ENCODE measurements at regions not wholly inside any gene's neighbourhood (a gene's known extent, or its start where the extent isn't known, plus 50 kb on each side); places are given as distances from the start of the nearest gene placed in this dataset.

DNA sequence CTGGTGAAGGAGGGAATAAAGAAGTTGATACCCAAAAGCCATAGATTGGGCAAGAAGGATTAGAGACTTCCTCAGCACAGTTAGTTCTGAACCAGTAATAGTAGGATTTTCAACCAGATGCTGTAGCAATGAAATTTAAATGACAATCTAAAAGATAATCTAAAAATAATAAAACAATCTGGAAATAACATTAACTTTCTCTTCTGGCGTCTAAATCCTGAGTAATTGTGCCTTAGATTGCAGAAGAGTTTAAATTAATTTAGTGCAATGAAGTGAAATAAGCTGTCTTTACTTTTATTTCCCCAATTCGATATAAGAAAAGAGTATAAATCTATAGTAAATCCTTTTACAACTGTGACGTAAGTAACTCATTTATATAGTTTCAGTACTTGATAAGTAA is 186.8 kb upstream of the DOK6 start:
- H3K27ac ChIP-seq (ENCODE audit: low read length), result no peak overlapping the region
- DNase-seq, result no peak
- no peak overlapping the region for H3K4me3 ChIP-seq (ENCODE audit: low read length)
- no peaks in the 10 kb centered on the region for H3K9me3 ChIP-seq (replicated peaks; ENCODE audit: control insufficient read depth, low read depth, low read length)
- H3K4me1 ChIP-seq (ENCODE audit: control insufficient read depth, insufficient read depth, low read length), result no peaks in the 10 kb centered on the region
- no peaks in the 10 kb centered on the region for H3K36me3 ChIP-seq (ENCODE audit: control insufficient read depth, insufficient read depth, low read length)
- no CpG with 5 or more reads among the region's 3 CpGs for WGBS (ENCODE audit: insufficient coverage)
- no peaks in the 10 kb centered on the region for H3K27me3 ChIP-seq (ENCODE audit: control insufficient read depth, insufficient read depth, low read length)

DNA sequence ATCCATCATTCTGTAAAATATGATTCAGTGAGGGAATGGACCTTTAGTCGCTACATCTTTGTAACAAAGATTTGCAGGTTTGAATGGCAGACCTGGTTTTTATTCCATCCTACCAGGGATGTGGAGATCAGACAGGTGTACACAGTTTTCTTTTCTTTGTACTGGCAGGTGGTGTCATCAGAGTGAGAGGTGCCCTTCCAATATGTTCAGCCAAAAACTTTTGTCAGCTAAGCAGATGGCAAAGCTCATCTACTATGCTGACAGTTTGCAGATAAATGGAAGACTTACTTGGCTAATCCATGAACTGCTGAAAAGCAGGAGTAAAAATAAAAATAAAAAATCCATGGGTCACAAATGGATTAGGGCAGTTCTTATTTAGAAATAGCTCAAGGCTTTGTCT is 185.5 kb upstream of the DOK6 start:
- H3K4me1 ChIP-seq (ENCODE audit: control insufficient read depth, insufficient read depth, low read length), result no peaks in the 10 kb centered on the region
- H3K36me3 ChIP-seq (ENCODE audit: control insufficient read depth, insufficient read depth, low read length), result no peaks in the 10 kb centered on the region
- no peaks in the 10 kb centered on the region for H3K9me3 ChIP-seq (replicated peaks; ENCODE audit: control insufficient read depth, low read depth, low read length)
- no peak for DNase-seq
- H3K27ac ChIP-seq (ENCODE audit: low read length), result no peak overlapping the region
- no peaks in the 10 kb centered on the region for H3K27me3 ChIP-seq (ENCODE audit: control insufficient read depth, insufficient read depth, low read length)
- no peak overlapping the region for H3K4me3 ChIP-seq (ENCODE audit: low read length)
- no CpG with 5 or more reads among the region's 1 CpG for WGBS (ENCODE audit: insufficient coverage)

DNA sequence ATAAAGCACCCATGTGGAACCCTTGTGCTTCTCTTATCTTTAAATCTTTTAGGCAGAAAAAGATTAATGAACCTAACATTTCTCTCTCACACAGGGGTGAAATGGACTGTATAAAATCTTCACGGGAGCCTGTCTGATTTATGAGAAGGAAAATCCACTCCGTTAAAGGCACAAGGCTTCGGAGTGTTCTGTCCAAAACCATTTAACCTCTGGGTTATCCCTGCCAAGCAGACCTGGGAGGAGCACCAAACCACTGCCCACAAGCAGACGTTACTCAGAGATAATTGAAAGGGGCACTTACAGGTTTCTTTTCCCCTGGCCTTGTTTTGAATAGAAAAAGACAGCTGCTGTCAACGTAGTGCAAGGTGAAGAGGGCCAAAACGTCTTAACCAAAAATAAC is 184.4 kb upstream of the DOK6 start:
- H3K4me1 ChIP-seq (ENCODE audit: control insufficient read depth, insufficient read depth, low read length), result no peaks in the 10 kb centered on the region
- no peaks in the 10 kb centered on the region for H3K36me3 ChIP-seq (ENCODE audit: control insufficient read depth, insufficient read depth, low read length)
- H3K4me3 ChIP-seq (ENCODE audit: low read length), result no peak overlapping the region
- H3K27ac ChIP-seq (ENCODE audit: low read length), result no peak overlapping the region
- no peaks in the 10 kb centered on the region for H3K27me3 ChIP-seq (ENCODE audit: control insufficient read depth, insufficient read depth, low read length)
- no peaks in the 10 kb centered on the region for H3K9me3 ChIP-seq (replicated peaks; ENCODE audit: control insufficient read depth, low read depth, low read length)
- DNase-seq, result no peak
- 33% methylated on average over 1 of the region's 6 CpGs for WGBS (ENCODE audit: insufficient coverage)

DNA sequence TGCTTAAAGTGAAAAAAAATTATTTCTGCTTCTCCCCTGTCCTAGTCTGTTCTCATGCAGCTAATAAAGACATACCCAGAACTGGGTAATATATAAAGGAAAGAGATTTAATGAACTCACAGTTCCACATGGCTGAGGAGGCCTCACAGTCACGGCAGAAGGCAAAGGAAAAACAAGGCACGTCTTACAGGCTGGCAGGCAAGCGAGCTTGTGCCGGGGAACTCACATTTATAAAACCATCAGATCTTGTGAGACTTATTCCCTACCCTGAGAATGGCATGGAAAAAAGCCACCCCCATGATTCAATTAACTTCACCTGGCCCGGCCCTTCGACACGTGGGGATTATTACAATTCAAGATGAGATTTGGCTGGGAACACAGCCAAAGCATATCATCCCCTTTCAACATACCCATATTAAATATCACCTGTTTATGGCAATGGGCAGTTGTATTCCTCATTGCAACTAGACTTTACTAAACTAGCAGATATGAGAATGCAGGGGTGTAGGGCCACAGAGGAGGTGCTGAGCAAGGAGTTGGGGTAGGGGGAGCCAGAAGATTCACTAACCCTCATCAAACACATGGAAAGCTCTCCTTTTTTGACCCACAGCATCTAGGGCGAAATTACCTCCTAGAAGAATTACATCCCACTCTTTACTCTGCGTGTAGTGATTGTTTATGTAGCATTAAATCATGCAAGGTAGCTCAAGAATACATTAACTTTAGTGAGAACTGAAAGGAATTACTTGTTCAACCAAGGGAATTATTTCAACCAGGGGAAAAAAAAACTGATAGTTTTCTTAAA is 183.3 kb upstream of the DOK6 start:
- no peaks in the 10 kb centered on the region for H3K9me3 ChIP-seq (replicated peaks; ENCODE audit: control insufficient read depth, low read depth, low read length)
- no peaks in the 10 kb centered on the region for H3K4me1 ChIP-seq (ENCODE audit: control insufficient read depth, insufficient read depth, low read length)
- WGBS (ENCODE audit: insufficient coverage), result no CpG with 5 or more reads among the region's 9 CpGs
- no peaks in the 10 kb centered on the region for H3K36me3 ChIP-seq (ENCODE audit: control insufficient read depth, insufficient read depth, low read length)
- no peaks in the 10 kb centered on the region for H3K27me3 ChIP-seq (ENCODE audit: control insufficient read depth, insufficient read depth, low read length)
- H3K27ac ChIP-seq (ENCODE audit: low read length), result no peak overlapping the region
- no peak overlapping the region for H3K4me3 ChIP-seq (ENCODE audit: low read length)
- DNase-seq, result no peak

DNA sequence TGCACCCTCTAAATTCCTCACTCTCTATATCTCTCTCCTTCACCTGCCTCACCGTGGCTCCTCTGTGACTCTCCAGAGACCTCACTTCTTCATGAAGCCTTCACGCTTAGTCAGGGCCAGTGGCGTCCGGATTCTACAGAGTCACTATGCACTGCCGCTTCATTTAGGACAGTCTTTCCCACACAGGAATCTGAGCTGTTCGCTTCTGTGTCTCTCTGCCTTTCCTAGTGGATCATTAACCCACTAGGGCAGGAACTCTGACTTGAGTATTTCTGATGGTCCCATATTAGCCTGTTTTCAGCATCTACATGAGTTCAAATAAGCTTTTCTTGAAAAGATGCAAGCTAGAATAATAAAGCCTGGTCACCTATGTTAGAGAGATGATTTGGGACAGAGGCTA is 180.2 kb upstream of the DOK6 start:
- Histone ChIP-seq H3K36me3 (ENCODE audit: control insufficient read depth, insufficient read depth, low read length) (no peaks in the 10 kb centered on the region), H3K9me3 (replicated peaks; ENCODE audit: control insufficient read depth, low read depth, low read length) (no peaks in the 10 kb centered on the region), H3K27me3 (ENCODE audit: control insufficient read depth, insufficient read depth, low read length) (no peaks in the 10 kb centered on the region), H3K27ac (ENCODE audit: low read length) (no peak overlapping the region), H3K4me3 (ENCODE audit: low read length) (no peak overlapping the region), H3K4me1 (ENCODE audit: control insufficient read depth, insufficient read depth, low read length) (no peaks in the 10 kb centered on the region)
- no peak for DNase-seq
- WGBS (ENCODE audit: insufficient coverage), result 80% methylated on average over 6 of the region's 6 CpGs

DNA sequence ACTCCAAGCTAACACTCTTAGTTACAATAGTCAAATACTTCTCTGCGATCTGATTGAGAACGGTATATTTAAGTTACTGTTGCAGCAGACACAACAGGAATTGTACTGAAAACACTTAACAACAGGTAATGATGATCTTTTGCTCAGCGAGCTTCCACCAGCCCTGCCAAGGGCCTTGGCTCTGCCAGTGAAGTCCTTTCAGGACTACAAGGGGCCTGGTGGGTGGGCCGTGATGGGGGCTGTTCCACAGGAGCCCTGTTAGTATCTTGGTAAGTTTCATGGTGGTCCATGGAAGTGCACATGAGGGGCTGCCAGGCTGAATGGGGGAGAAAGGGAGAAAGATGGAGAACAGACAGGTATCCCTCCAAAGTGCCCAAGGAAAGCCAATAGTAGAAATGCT is 178.6 kb upstream of the DOK6 start:
- no peaks in the 10 kb centered on the region for H3K27me3 ChIP-seq (ENCODE audit: control insufficient read depth, insufficient read depth, low read length)
- WGBS (ENCODE audit: insufficient coverage), result 100% methylated on average over 1 of the region's 4 CpGs

DNA sequence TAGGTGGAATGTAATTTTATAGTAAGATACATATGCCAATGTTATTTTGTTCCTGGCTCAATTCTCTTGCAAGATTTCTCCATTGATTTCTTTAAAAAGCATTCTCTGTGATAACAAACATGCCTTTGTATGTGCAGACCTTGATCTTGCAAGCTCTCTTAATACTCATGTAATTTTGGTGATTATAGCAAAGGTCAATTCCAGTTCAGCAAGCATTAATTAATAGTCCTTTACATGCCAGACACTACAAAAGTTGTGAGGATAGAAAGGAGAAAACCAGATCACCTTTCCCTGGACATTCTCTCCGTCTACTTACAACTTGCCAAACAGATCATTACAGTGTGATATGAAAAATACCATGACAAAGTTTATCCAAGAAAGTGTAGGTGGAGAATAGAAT is 173.7 kb upstream of the DOK6 start:
- no peak for DNase-seq
- no CpG with 5 or more reads among the region's 1 CpG for WGBS (ENCODE audit: insufficient coverage)
- no peaks in the 10 kb centered on the region for H3K9me3 ChIP-seq (replicated peaks; ENCODE audit: control insufficient read depth, low read depth, low read length)
- no peak overlapping the region for H3K4me3 ChIP-seq (ENCODE audit: low read length)
- no peak overlapping the region for H3K27ac ChIP-seq (ENCODE audit: low read length)
- no peaks in the 10 kb centered on the region for H3K36me3 ChIP-seq (ENCODE audit: control insufficient read depth, insufficient read depth, low read length)
- no peaks in the 10 kb centered on the region for H3K27me3 ChIP-seq (ENCODE audit: control insufficient read depth, insufficient read depth, low read length)
- H3K4me1 ChIP-seq (ENCODE audit: control insufficient read depth, insufficient read depth, low read length), result no peaks in the 10 kb centered on the region

More for the DNA sequence above, 178.6 kb upstream of the DOK6 start:
- H3K9me3 ChIP-seq (replicated peaks; ENCODE audit: control insufficient read depth, low read depth, low read length), result no peaks in the 10 kb centered on the region
- no peak for DNase-seq
- H3K27ac ChIP-seq (ENCODE audit: low read length), result no peak overlapping the region
- H3K4me3 ChIP-seq (ENCODE audit: low read length), result no peak overlapping the region
- H3K36me3 ChIP-seq (ENCODE audit: control insufficient read depth, insufficient read depth, low read length), result no peaks in the 10 kb centered on the region
- H3K4me1 ChIP-seq (ENCODE audit: control insufficient read depth, insufficient read depth, low read length), result no peaks in the 10 kb centered on the region

DNA sequence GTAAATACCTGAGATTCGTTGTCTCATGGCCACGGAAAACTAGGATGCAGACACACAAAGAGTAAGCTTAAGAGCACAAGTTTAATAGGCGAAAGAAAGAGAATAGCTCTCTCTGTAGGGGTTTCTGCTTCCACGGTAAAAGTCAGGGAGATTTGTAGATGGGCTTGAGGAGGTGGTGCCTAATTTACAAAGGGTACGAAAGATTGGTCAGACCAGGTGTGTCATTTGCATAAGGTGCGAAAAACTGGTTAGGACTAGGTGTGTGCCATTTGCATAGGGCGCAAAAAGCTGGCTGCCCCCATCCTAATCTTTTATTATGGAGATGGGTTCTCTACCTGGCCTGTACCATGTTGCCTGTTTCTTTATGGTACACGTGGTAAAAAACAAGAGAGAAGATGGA is 170.5 kb upstream of the DOK6 start:
- Histone ChIP-seq H3K9me3 (replicated peaks; ENCODE audit: control insufficient read depth, low read depth, low read length) (no peaks in the 10 kb centered on the region), H3K4me1 (ENCODE audit: control insufficient read depth, insufficient read depth, low read length) (no peaks in the 10 kb centered on the region), H3K27me3 (ENCODE audit: control insufficient read depth, insufficient read depth, low read length) (no peaks in the 10 kb centered on the region), H3K4me3 (ENCODE audit: low read length) (no peak overlapping the region), H3K36me3 (ENCODE audit: control insufficient read depth, insufficient read depth, low read length) (no peaks in the 10 kb centered on the region), H3K27ac (ENCODE audit: low read length) (no peak overlapping the region)
- no peak for DNase-seq
- WGBS (ENCODE audit: insufficient coverage), result 81% methylated on average over 6 of the region's 8 CpGs

DNA sequence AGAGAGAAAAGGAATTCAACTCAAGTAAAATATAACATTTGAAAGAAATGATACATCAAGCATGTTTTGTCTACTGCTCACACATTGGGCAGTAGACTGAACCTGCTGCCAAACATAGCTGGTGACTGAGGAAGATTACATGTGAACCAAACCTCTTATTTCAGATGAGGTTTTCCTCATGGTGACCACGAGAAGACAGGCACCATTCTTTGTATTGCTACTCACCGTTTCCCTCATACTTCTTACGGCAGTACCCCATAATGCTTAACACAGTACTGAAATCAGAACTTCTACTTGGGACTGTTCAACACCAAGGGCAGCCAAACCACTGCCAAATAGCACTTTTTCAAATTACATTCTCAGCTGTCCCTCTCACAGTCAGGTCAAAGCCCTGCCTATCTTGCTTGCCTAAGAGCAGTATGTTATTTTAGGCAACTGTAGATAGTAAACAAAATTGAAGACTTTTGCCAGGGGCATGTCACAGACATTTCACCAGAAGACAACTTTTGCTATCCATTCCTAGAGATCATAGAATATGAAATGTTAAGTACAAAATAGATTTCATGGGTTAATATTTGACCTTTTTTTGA is 167.1 kb upstream of the DOK6 start:
- no peak overlapping the region for H3K27ac ChIP-seq (ENCODE audit: low read length)
- no peaks in the 10 kb centered on the region for H3K4me1 ChIP-seq (ENCODE audit: control insufficient read depth, insufficient read depth, low read length)
- no peak for DNase-seq
- no peaks in the 10 kb centered on the region for H3K36me3 ChIP-seq (ENCODE audit: control insufficient read depth, insufficient read depth, low read length)
- no peak overlapping the region for H3K4me3 ChIP-seq (ENCODE audit: low read length)
- H3K27me3 ChIP-seq (ENCODE audit: control insufficient read depth, insufficient read depth, low read length), result no peaks in the 10 kb centered on the region
- 72% methylated on average over 3 of the region's 3 CpGs for WGBS (ENCODE audit: insufficient coverage)
- H3K9me3 ChIP-seq (replicated peaks; ENCODE audit: control insufficient read depth, low read depth, low read length), result no peaks in the 10 kb centered on the region

DNA sequence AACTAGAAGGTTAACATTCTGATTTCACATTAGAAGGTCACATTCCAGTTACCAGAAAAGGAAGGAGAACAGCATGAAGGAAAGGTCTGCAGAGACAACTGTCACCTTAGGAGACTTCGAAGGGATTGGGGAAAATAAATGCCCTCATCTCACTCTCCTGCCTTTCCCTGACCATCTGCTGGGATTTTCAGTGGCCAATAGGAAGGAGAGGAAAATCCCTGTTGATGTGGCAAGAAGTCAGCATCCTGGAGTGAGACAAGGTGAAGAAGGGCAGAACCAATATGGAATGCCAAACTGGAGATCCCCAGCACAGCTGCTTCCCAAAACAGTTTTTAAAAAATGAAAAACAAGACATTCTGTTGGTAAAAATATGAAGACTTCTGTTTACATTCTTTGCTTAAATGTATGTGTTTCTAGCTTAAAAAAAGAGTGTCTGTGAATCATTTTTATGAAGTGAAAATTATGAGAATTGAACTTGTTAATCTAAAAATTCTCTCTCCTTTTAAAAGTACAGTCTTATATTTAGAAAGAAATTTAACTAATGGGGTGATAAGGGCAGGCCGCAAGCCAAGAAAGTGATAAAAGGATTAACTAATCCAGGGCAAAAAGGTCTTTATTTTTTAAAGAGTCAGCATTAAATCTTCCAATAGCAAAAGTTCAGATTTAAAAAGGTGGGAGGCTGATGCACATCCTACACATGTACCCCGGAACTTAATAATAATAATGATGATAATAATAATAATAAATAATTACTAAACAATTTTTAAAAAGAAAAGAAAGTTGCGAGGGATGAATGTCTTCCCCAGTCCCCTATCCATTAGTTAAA is 160.6 kb upstream of the DOK6 start:
- no CpG with 5 or more reads among the region's 4 CpGs for WGBS (ENCODE audit: insufficient coverage)
- Histone ChIP-seq H3K27ac (ENCODE audit: low read length) (no peak overlapping the region), H3K36me3 (ENCODE audit: control insufficient read depth, insufficient read depth, low read length) (no peaks in the 10 kb centered on the region), H3K27me3 (ENCODE audit: control insufficient read depth, insufficient read depth, low read length) (no peaks in the 10 kb centered on the region), H3K4me3 (ENCODE audit: low read length) (no peak overlapping the region), H3K9me3 (replicated peaks; ENCODE audit: control insufficient read depth, low read depth, low read length) (no peaks in the 10 kb centered on the region), H3K4me1 (ENCODE audit: control insufficient read depth, insufficient read depth, low read length) (no peaks in the 10 kb centered on the region)
- no peak for DNase-seq

Data from muscle of leg (tissue), 3 donors.